Spleen (tissue), 11 donors: ENCODE measurements at regions not wholly inside any gene's neighbourhood (a gene's known extent, or its start where the extent isn't known, plus 50 kb on each side); places are given as distances from the start of the nearest gene placed in this dataset.

Experiments used
- DNase-seq: peaks from one replicate; pipeline ENCODE4 v3.0.0-alpha.2; 2020
- H3K27ac ChIP-seq, 8 donors: fragments of 200-600 bp; sonication (generic) in 7 of 8; 1 replicate in 4 of 8; 2 replicates in 4 of 8; pipeline versions ENCODE4 v1.5.0 to v1.8.0; 2016 to 2021; ENCODE audit warnings: inconsistent platforms in 4 of 8, mild to moderate bottlenecking in 4 of 8, moderate library complexity in 1 of 8
- H3K27me3 ChIP-seq, 7 donors: fragments of 200-600 bp; sonication (generic) in 6 of 7; replicated peaks in 1 of 7; 1 replicate in 4 of 7; 2 replicates in 3 of 7; pipeline versions ENCODE4 v1.5.0 to v1.8.0; 2016 to 2021; ENCODE audit warnings: inconsistent platforms in 3 of 7, mild to moderate bottlenecking in 1 of 7
- H3K36me3 ChIP-seq, 6 donors: fragments of 200-600 bp; sonication (generic) in 5 of 6; 1 replicate in 4 of 6; 2 replicates in 2 of 6; pipeline versions ENCODE4 v1.5.0 to v1.8.0; 2016 to 2021; ENCODE audit warnings: inconsistent platforms in 2 of 6
- H3K4me1 ChIP-seq, 6 donors: fragments of 200-600 bp; sonication (generic) in 5 of 6; 1 replicate in 3 of 6; 2 replicates in 3 of 6; pipeline versions ENCODE4 v1.5.0 to v1.8.0; 2016 to 2021; ENCODE audit warnings: inconsistent platforms in 3 of 6
- H3K4me3 ChIP-seq, 8 donors: fragments of 200-600 bp; sonication (generic) in 7 of 8; 1 replicate in 4 of 8; 2 replicates in 4 of 8; pipeline versions ENCODE4 v1.5.0 to v1.8.0; 2016 to 2021; ENCODE audit warnings: inconsistent platforms in 4 of 8, mild to moderate bottlenecking in 4 of 8, moderate library complexity in 2 of 8
- H3K9me3 ChIP-seq, 8 donors: fragments of 200-600 bp; sonication (generic) in 7 of 8; 1 replicate in 4 of 8; 2 replicates in 4 of 8; pipeline versions ENCODE4 v1.5.0 to v1.8.0; 2016 to 2021; ENCODE audit warnings: inconsistent platforms in 4 of 8
- POLR2A ChIP-seq, 3 donors: fragments of 450-650 bp; IDR thresholded peaks; one replicate each; pipeline ENCODE4 v1.5.1; 2017; ENCODE audit warnings: antibody characterized with exemption in 3 of 3, mild to moderate bottlenecking in 1 of 3
- POLR2AphosphoS5 ChIP-seq, 3 donors: sonication (generic); formaldehyde crosslinking; IDR thresholded peaks; one replicate each; pipeline ENCODE4 v1.5.1; 2017; ENCODE audit warnings: antibody characterized with exemption in 3 of 3
- WGBS, 5 donors: extraction: QIAGEN DNeasy Blood & Tissue Kit in 3 of 5; methylation state at CpG; one replicate each; pipeline versions ENCODE4 v1.1.5 to v1.1.7; 2013 to 2018; 5-methylcytosine and 5-hydroxymethylcytosine counted together
- intact Hi-C: fragments of 100-400 bp; cut with DNase I; formaldehyde crosslinking; loops from one replicate; pipeline ENCODE4 v1.15.0; 2023; ENCODE audit warnings: low total_unique reads
- TF ChIP-seq, protein P1 (sequence below), 11 experiments: fragments of 200-600 bp in 7 of 11; fragments of 450-650 bp in 4 of 11; sonication (generic) in 4 of 11; IDR thresholded peaks in 8 of 11; conservative IDR thresholded peaks in 3 of 11; 1 replicate in 7 of 11; 2 replicates in 4 of 11; pipeline versions ENCODE4 v1.4.0 to v1.8.0; 2016 to 2021; ENCODE audit warnings: antibody characterized with exemption in 11 of 11, inconsistent platforms in 4 of 11, mild to moderate bottlenecking in 1 of 11
- donor health status: healthy with polysubstance abuse.
- donor health status: DM: no; HTN: no; CAD: no; lungs with moderate emphysema.
- donor health status: DM: no; HTN: no; CAD: no.
- donor health status: Bipolar disorder and iron deficiency.
- donor health status: healthy.
- donor health status: DM: no; HTN: no; CAD: no.
- donor health status: DM: yes; HTN: yes; CAD: no.

DNA sequence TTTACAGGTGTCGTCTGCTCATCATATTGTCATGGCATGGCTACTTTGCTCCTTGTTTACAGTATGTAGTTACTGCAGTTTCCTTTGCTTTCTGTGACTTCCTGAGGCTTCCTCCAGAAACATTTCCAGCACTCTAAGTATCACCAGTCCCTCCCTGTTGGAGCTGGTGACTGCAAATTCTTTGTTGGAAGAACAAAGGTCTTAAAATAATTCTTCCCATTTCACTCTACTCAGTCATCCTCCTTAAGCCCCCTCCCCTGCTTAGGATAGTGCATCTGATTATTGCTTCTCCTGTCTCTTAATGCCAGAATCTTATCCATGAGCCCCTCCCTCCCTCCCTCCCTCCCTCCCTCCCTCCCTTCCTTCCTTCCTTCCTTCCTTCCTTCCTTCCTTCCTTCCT lies 72.0 kb downstream of the C3orf38 start:
- no peaks in the 10 kb centered on the region for H3K36me3 ChIP-seq
- no peak for DNase-seq
- no peaks in the 10 kb centered on the region for H3K4me1 ChIP-seq
- 81 to 93% (median 83%) methylated on average over 1 of the region's 1 CpG for WGBS, 5 donors
- intact Hi-C loops = no loop called here
- H3K27me3 ChIP-seq = no peaks in the 10 kb centered on the region
- no peak for TF ChIP-seq POLR2AphosphoS5 (IDR thresholded peaks at IDR 0.05)
- no peak for TF ChIP-seq POLR2A (IDR thresholded peaks at IDR 0.05)
- TF ChIP-seq, protein P1, sequence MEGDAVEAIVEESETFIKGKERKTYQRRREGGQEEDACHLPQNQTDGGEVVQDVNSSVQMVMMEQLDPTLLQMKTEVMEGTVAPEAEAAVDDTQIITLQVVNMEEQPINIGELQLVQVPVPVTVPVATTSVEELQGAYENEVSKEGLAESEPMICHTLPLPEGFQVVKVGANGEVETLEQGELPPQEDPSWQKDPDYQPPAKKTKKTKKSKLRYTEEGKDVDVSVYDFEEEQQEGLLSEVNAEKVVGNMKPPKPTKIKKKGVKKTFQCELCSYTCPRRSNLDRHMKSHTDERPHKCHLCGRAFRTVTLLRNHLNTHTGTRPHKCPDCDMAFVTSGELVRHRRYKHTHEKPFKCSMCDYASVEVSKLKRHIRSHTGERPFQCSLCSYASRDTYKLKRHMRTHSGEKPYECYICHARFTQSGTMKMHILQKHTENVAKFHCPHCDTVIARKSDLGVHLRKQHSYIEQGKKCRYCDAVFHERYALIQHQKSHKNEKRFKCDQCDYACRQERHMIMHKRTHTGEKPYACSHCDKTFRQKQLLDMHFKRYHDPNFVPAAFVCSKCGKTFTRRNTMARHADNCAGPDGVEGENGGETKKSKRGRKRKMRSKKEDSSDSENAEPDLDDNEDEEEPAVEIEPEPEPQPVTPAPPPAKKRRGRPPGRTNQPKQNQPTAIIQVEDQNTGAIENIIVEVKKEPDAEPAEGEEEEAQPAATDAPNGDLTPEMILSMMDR (IDR thresholded peaks at IDR 0.05 in 8 of 11, conservative IDR thresholded peaks at IDR 0.05 in 3 of 11) = no peak
- no peaks in the 10 kb centered on the region for H3K9me3 ChIP-seq
- no peak overlapping the region for H3K4me3 ChIP-seq
- no peak overlapping the region for H3K27ac ChIP-seq

DNA sequence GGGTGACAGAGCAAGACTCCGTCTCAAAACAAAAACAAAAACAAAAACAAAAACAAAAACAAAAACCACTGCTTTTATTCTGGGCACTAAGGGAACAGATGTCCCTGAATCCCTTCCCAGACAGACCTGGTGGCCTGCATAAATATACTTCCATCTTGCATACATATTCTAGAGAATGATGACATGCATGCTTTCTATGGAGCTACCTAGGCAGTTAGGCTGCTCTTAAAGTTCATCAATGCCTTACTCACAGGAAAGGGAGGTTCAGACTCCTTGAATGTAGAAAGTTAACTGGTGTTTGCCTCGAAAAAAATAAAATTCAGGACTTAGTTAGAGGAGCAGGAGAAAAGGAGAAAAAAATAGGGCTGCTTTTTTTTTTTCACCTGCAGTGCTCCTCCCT lies 72.6 kb downstream of the C3orf38 start:
- WGBS, 5 donors = 79 to 85% (median 80%) methylated on average over 2 of the region's 2 CpGs
- Histone ChIP-seq H3K27ac (no peak overlapping the region), H3K9me3 (no peaks in the 10 kb centered on the region), H3K4me3 (no peak overlapping the region), H3K4me1 (no peaks in the 10 kb centered on the region), H3K27me3 (no peaks in the 10 kb centered on the region), H3K36me3 (no peaks in the 10 kb centered on the region)
- no peak for DNase-seq
- intact Hi-C loops = no loop called here
- TF ChIP-seq POLR2A (IDR thresholded peaks at IDR 0.05) (no peak), POLR2AphosphoS5 (IDR thresholded peaks at IDR 0.05) (no peak)
- TF ChIP-seq, protein P1 (IDR thresholded peaks at IDR 0.05 in 8 of 11, conservative IDR thresholded peaks at IDR 0.05 in 3 of 11) = no peak

DNA sequence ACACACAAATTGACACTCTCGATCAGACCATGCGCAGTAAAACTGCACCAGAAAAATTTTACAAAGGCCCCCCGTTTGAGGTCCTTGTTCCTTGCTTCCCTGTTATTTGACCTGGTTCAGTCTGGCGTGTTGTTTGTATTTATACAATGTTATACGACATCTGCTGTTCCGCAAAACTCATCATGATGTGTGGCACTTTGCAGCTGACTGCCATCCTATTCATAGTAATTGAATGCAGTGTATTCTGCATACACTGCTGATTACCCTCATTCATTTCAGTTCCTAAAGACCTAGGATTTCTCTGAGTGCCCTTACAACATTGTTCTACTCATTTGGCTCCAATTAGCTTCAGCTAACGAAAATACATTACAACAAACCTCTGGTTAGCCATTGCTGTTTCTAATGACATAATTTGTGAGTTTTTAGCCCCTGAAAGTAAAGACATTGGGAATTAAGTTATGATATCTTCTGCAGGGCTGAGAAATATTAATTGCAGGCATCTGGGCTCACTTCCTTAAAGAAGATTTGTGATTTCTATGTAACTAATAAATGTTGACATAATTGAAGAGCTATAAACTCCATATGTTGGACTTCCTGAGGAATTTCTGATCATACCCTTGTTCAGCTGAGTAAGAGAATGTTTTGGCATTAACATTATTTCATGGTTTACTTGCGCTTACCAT lies 75.7 kb downstream of the C3orf38 start:
- intact Hi-C loops = no loop called here
- H3K4me3 ChIP-seq = no peak overlapping the region
- no peaks in the 10 kb centered on the region for H3K27me3 ChIP-seq
- no peaks in the 10 kb centered on the region for H3K36me3 ChIP-seq
- no peak overlapping the region for H3K27ac ChIP-seq
- DNase-seq = no peak
- no peaks in the 10 kb centered on the region for H3K4me1 ChIP-seq
- TF ChIP-seq, protein P1 (IDR thresholded peaks at IDR 0.05 in 8 of 11, conservative IDR thresholded peaks at IDR 0.05 in 3 of 11) = no peak
- no peak for TF ChIP-seq POLR2A (IDR thresholded peaks at IDR 0.05)
- no peak for TF ChIP-seq POLR2AphosphoS5 (IDR thresholded peaks at IDR 0.05)
- H3K9me3 ChIP-seq = no peaks in the 10 kb centered on the region
- whole genome bisulfite sequencing, 5 donors = 79 to 88% (median 88%) methylated on average over 8 of the region's 8 CpGs

DNA sequence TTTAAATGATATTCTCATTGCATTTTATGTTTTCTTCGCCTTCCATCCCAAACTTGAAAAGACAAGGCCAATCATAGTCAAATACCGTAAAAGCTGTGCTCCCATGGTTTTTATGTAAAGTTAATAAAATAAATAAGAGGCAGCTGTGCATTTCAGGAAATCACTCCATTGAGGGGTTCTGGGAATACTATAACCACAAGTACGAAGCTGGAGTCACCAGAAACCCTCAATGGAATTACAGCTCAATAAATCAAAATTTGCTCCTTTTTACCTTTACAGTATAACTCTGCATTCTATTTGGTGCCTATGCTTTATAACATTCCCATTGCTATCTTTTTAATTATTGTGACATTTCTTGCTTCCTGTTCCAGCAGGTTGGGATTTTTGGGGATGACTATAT lies 77.2 kb downstream of the C3orf38 start:
- Histone ChIP-seq H3K4me3 (no peak overlapping the region), H3K36me3 (no peaks in the 10 kb centered on the region), H3K9me3 (no peaks in the 10 kb centered on the region), H3K27ac (no peak overlapping the region), H3K4me1 (no peaks in the 10 kb centered on the region), H3K27me3 (no peaks in the 10 kb centered on the region)
- no peak for DNase-seq
- WGBS, 5 donors = 49 to 85% (median 68%) methylated on average over 3 of the region's 3 CpGs
- intact Hi-C loops = no loop called here
- TF ChIP-seq POLR2A (IDR thresholded peaks at IDR 0.05) (no peak), POLR2AphosphoS5 (IDR thresholded peaks at IDR 0.05) (no peak)
- TF ChIP-seq, protein P1 (IDR thresholded peaks at IDR 0.05 in 8 of 11, conservative IDR thresholded peaks at IDR 0.05 in 3 of 11) = no peak
